IMR-90 (cell line): ENCODE measurements at regions not wholly inside any gene's neighbourhood (a gene's known extent, or its start where the extent isn't known, plus 50 kb on each side); places are given as distances from the start of the nearest gene placed in this dataset.
"Not testable (repeated sequence)": the region's sequence is repeated elsewhere in the genome, so short reads cannot be mapped to it uniquely, and the experiment has no call there.

Experiments
- ATAC-seq: fragments of 200-7000 bp; cut with Tn5 transposase; 2 replicates; pipeline ENCODE4 v1.9.1; 2020; ENCODE audit warnings: low read depth, mild to moderate bottlenecking, moderate library complexity
- BruUV-seq: library from RNA; stranded (reverse); fragments of 400-500 nt; replicated peaks from 2 replicates; lab custom pipeline; 2021; lab: Mats Ljungman, UMichigan
- CTCF ChIA-PET: fragments of 300-600 bp; formaldehyde crosslinking; extraction: SDS; loops from one replicate; lab custom pipeline; 2021; ENCODE audit warnings: antibody characterized with exemption; lab: Yijun Ruan, JAX
- POLR2A ChIA-PET: fragments of 300-600 bp; sonication (Branson Sonifier 250); formaldehyde crosslinking; loops from one replicate; lab custom pipeline; 2022; ENCODE audit warnings: antibody characterized with exemption; ENCODE audit not compliant: unreplicated experiment; lab: Charles Lee
- DNase-seq: peaks from one replicate; pipeline ENCODE4 v3.0.0; 2013
- H2AFZ ChIP-seq: replicated peaks from 2 replicates; pipeline ENCODE3; 2013; ENCODE audit warnings: low read length, mild to moderate bottlenecking; ENCODE audit not compliant: poor library complexity
- H2AK5ac ChIP-seq: 2 replicates; pipeline ENCODE4 v1.6.1; 2013; ENCODE audit warnings: low read depth, low read length, inconsistent platforms
- H2AK9ac ChIP-seq: replicated peaks from 2 replicates; pipeline ENCODE3; 2013; ENCODE audit warnings: mild to moderate bottlenecking, low read depth, low read length, moderate library complexity; ENCODE audit not compliant: poor library complexity
- H2BK120ac ChIP-seq: 2 replicates; pipeline ENCODE4 v1.6.1; 2013; ENCODE audit warnings: low read depth, low read length, inconsistent platforms
- H2BK15ac ChIP-seq: 3 replicates; pipeline ENCODE4 v1.6.1; 2013; ENCODE audit warnings: low read depth, low read length, inconsistent platforms
- H2BK20ac ChIP-seq: 2 replicates; pipeline ENCODE4 v1.6.1; 2013; ENCODE audit warnings: low read depth, mild to moderate bottlenecking, inconsistent platforms, low read length, moderate library complexity
- H2BK5ac ChIP-seq: 2 replicates; pipeline ENCODE4 v1.6.1; 2013; ENCODE audit warnings: mild to moderate bottlenecking, low read depth, low read length, inconsistent platforms; ENCODE audit not compliant: poor library complexity, severe bottlenecking
- H3K14ac ChIP-seq: replicated peaks from 2 replicates; pipeline ENCODE4 v1.6.1; 2013; ENCODE audit warnings: low read depth, low read length, inconsistent platforms
- H3K18ac ChIP-seq: 2 replicates; pipeline ENCODE4 v1.6.1; 2013; ENCODE audit warnings: low read depth, low read length, control low read depth
- H3K23ac ChIP-seq: 2 replicates; pipeline ENCODE4 v1.6.1; 2013; ENCODE audit warnings: low read depth, low read length, inconsistent platforms
- H3K27ac ChIP-seq: 2 replicates; pipeline ENCODE4 v1.5.1; 2013; ENCODE audit warnings: mild to moderate bottlenecking, control low read depth, low read length; ENCODE audit not compliant: insufficient read depth
- H3K27me3 ChIP-seq: 2 replicates; pipeline ENCODE4 v1.6.1; 2013; ENCODE audit warnings: low read length; ENCODE audit not compliant: control insufficient read depth, insufficient read depth
- H3K36me3 ChIP-seq: 2 replicates; pipeline ENCODE4 v1.6.1; 2013; ENCODE audit warnings: low read length, mixed read lengths; ENCODE audit not compliant: control insufficient read depth, insufficient read depth
- H3K4ac ChIP-seq: 2 replicates; pipeline ENCODE4 v1.6.1; 2013; ENCODE audit warnings: low read depth, low read length, inconsistent platforms
- H3K4me1 ChIP-seq: 2 replicates; pipeline ENCODE4 v1.6.1; 2013; ENCODE audit warnings: low read length, mixed read lengths; ENCODE audit not compliant: control insufficient read depth, insufficient read depth
- H3K4me2 ChIP-seq: 2 replicates; pipeline ENCODE4 v1.6.1; 2013; ENCODE audit warnings: low read depth, mild to moderate bottlenecking, control low read depth, low read length, moderate library complexity
- H3K4me3 ChIP-seq: 2 replicates; pipeline ENCODE4 v1.5.1; 2013; ENCODE audit warnings: low read depth, mild to moderate bottlenecking, control low read depth, low read length, moderate library complexity; ENCODE audit not compliant: insufficient read depth
- H3K56ac ChIP-seq: 2 replicates; pipeline ENCODE4 v1.6.1; 2013; ENCODE audit warnings: low read length, inconsistent platforms; ENCODE audit not compliant: insufficient read depth; ENCODE audit errors: extremely low read depth
- H3K79me1 ChIP-seq, 2 experiments: 2 replicates each; pipeline ENCODE4 v1.6.1; 2013; ENCODE audit warnings: low read length in 2 of 2, inconsistent platforms in 1 of 2, low read depth in 1 of 2
- H3K9ac ChIP-seq: 2 replicates; pipeline ENCODE4 v1.6.1; 2013; ENCODE audit warnings: low read depth, low read length, control low read depth
- H3K9me1 ChIP-seq: 2 replicates; pipeline ENCODE4 v1.6.1; 2013; ENCODE audit warnings: low read length, inconsistent platforms; ENCODE audit not compliant: insufficient read depth
- H3K9me3 ChIP-seq: 2 replicates; pipeline ENCODE4 v1.6.1; 2013; ENCODE audit warnings: low read length; ENCODE audit not compliant: control insufficient read depth, insufficient read depth
- H4K20me1 ChIP-seq: 2 replicates; pipeline ENCODE4 v1.6.1; 2013; ENCODE audit warnings: low read length, inconsistent platforms; ENCODE audit not compliant: insufficient read depth
- H4K5ac ChIP-seq: 2 replicates; pipeline ENCODE4 v1.6.1; 2013; ENCODE audit warnings: mild to moderate bottlenecking, low read depth, low read length, control low read depth
- H4K8ac ChIP-seq, 2 experiments: 2 replicates each; pipeline ENCODE4 v1.6.1; 2013; ENCODE audit warnings: low read depth in 2 of 2, low read length in 2 of 2, control low read depth in 1 of 2, inconsistent platforms in 1 of 2
- H4K91ac ChIP-seq: 2 replicates; pipeline ENCODE4 v1.6.1; 2013; ENCODE audit warnings: low read depth, low read length, inconsistent platforms; ENCODE audit not compliant: insufficient read depth
- WGBS, 2 experiments: methylation state at CpG; one replicate each; pipeline versions ENCODE4 v1.1.5 to v1.1.7; 2013; ENCODE audit warnings: missing lambda C conversion rate in 2 of 2; ENCODE audit not compliant: insufficient read length in 1 of 2; ENCODE audit errors: extremely low coverage in 2 of 2; 5-methylcytosine and 5-hydroxymethylcytosine counted together
- dilution Hi-C: fragments of 300-500 bp; cut with HindIII; formaldehyde crosslinking; loops from one replicate; pipeline ENCODE4 v1.14.3; 2018; ENCODE audit warnings: low sequenced_read_pairs; ENCODE audit not compliant: unreplicated experiment
- in situ Hi-C: fragments of 300-500 bp; cut with MboI; formaldehyde crosslinking; loops from 3 replicates; pipeline ENCODE4 v1.14.3; 2019; ENCODE audit warnings: low sequenced_read_pairs, inconsistent platforms, mixed read lengths
- intact Hi-C: fragments of 100-400 bp; cut with micrococcal nuclease; formaldehyde crosslinking; loops from 2 replicates; pipeline ENCODE4 v1.10.0; 2022

GRCh38 chr15:22238959-22239805 lies 158.9 kb downstream of the OR4M2 start:
- H2AK5ac ChIP-seq, CTCF ChIA-PET, DNase-seq, H2AK9ac ChIP-seq, H2BK120ac ChIP-seq, dilution Hi-C loops, H2BK5ac ChIP-seq, BruUV-seq, H2BK15ac ChIP-seq, H3K27ac ChIP-seq, H3K23ac ChIP-seq, in situ Hi-C loops, H3K9me1 ChIP-seq, H2BK20ac ChIP-seq, H3K4ac ChIP-seq, H3K14ac ChIP-seq, H4K91ac ChIP-seq, H2AFZ ChIP-seq, H4K8ac ChIP-seq, ATAC-seq, POLR2A ChIA-PET, H3K4me1 ChIP-seq, H3K9ac ChIP-seq, H3K79me1 ChIP-seq, intact Hi-C loops, H3K4me3 ChIP-seq, H3K18ac ChIP-seq, H4K20me1 ChIP-seq, H4K5ac ChIP-seq, H3K36me3 ChIP-seq, H3K56ac ChIP-seq, H3K4me2 ChIP-seq, H3K27me3 ChIP-seq: not testable (repeated sequence)
- peaks cover 46% of the 10 kb centered on the region for H3K9me3 ChIP-seq
- 67% methylated on average over 11 of the region's 22 CpGs; no CpG with 5 or more reads in 1 of the 2 experiments for WGBS, 2 experiments
